HEK293 (cell line): ENCODE measurements at regions not wholly inside any gene's neighbourhood (a gene's known extent, or its start where the extent isn't known, plus 50 kb on each side); places are given as distances from the start of the nearest gene placed in this dataset.

Experiments used
- CTCF ChIA-PET: fragments of 350-600 bp; formaldehyde crosslinking; extraction: SDS; loops from one replicate; lab custom pipeline; 2021; ENCODE audit warnings: antibody characterized with exemption; lab: Yijun Ruan, JAX
- POLR2A ChIA-PET: fragments of 300-600 bp; formaldehyde crosslinking; extraction: SDS; loops from one replicate; lab custom pipeline; 2020; ENCODE audit warnings: antibody characterized with exemption, inconsistent platforms; lab: Yijun Ruan, JAX
- H3K27ac ChIP-seq: fragments of 200-500 bp; sonication (Bioruptor generic); 2 replicates; pipeline ENCODE4 v1.5.1; 2014; ENCODE audit warnings: low read depth, low read length, control low read depth, inconsistent platforms; ENCODE audit errors: extremely low read depth
- H3K36me3 ChIP-seq, 2 experiments: fragments of 200-500 bp in 1 of 2; sonication (Bioruptor generic) in 1 of 2; 1 replicate in 1 of 2; 2 replicates in 1 of 2; pipeline ENCODE4 v1.5.1; 2014 to 2017; ENCODE audit warnings: inconsistent platforms in 2 of 2, low read length in 2 of 2; ENCODE audit not compliant: control insufficient read depth in 2 of 2, insufficient read depth in 1 of 2
- H3K4me1 ChIP-seq: fragments of 200-500 bp; sonication (Bioruptor generic); 2 replicates; pipeline ENCODE4 v1.5.1; 2014; ENCODE audit warnings: mild to moderate bottlenecking, low read length, inconsistent platforms; ENCODE audit not compliant: control insufficient read depth, insufficient read depth
- H3K4me3 ChIP-seq: 2 replicates; pipeline ENCODE4 v1.5.1; 2011; ENCODE audit warnings: low read depth, mild to moderate bottlenecking, control low read depth, low read length, moderate library complexity
- H3K9me3 ChIP-seq: fragments of 200-500 bp; sonication (Bioruptor generic); 2 replicates; pipeline ENCODE4 v1.5.1; 2014; ENCODE audit warnings: low read depth, low read length, inconsistent platforms; ENCODE audit not compliant: control insufficient read depth, insufficient read depth
- KLF16 ChIP-seq: fragments of 450-650 bp; formaldehyde crosslinking; IDR thresholded peaks from 2 replicates; pipeline ENCODE4 v1.5.1; 2017; ENCODE audit warnings: missing biosample characterization, missing genetic modification characterization
- MZF1 ChIP-seq: fragments of 450-650 bp; formaldehyde crosslinking; IDR thresholded peaks from 2 replicates; pipeline ENCODE4 v1.5.1; 2017; ENCODE audit warnings: missing biosample characterization, missing genetic modification characterization, borderline replicate concordance
- SALL2 ChIP-seq: fragments of 450-650 bp; formaldehyde crosslinking; IDR thresholded peaks from 2 replicates; pipeline ENCODE4 v1.5.0; 2017; ENCODE audit warnings: missing biosample characterization, mild to moderate bottlenecking, missing genetic modification characterization, borderline replicate concordance
- ZBTB20 ChIP-seq: fragments of 450-650 bp; formaldehyde crosslinking; IDR thresholded peaks from 2 replicates; pipeline ENCODE4 v1.5.1; 2016; ENCODE audit warnings: missing biosample characterization, missing genetic modification characterization
- ZFHX2 ChIP-seq: fragments of 450-650 bp; formaldehyde crosslinking; conservative IDR thresholded peaks from 2 replicates; pipeline ENCODE4 v1.5.1; 2016; ENCODE audit warnings: missing biosample characterization, missing genetic modification characterization
- ZNF112 ChIP-seq: fragments of 450-650 bp; formaldehyde crosslinking; IDR thresholded peaks from 2 replicates; pipeline ENCODE4 v1.5.0; 2017; ENCODE audit warnings: missing biosample characterization, missing genetic modification characterization
- ZNF121 ChIP-seq: fragments of 450-650 bp; formaldehyde crosslinking; IDR thresholded peaks from 2 replicates; pipeline ENCODE4 v1.5.1; 2016; ENCODE audit warnings: missing biosample characterization, missing genetic modification characterization
- ZNF146 ChIP-seq: fragments of 450-650 bp; formaldehyde crosslinking; IDR thresholded peaks from 2 replicates; pipeline ENCODE4 v1.5.1; 2016; ENCODE audit warnings: missing biosample characterization, missing genetic modification characterization
- ZNF16 ChIP-seq: fragments of 450-650 bp; formaldehyde crosslinking; IDR thresholded peaks from 2 replicates; pipeline ENCODE4 v1.5.1; 2016; ENCODE audit warnings: low read depth, missing biosample characterization, missing genetic modification characterization
- ZNF202 ChIP-seq: fragments of 450-650 bp; formaldehyde crosslinking; IDR thresholded peaks from 2 replicates; pipeline ENCODE4 v1.5.1; 2016; ENCODE audit warnings: missing biosample characterization, missing genetic modification characterization, borderline replicate concordance
- ZNF549 ChIP-seq: fragments of 450-650 bp; IDR thresholded peaks from 2 replicates; pipeline ENCODE4 v1.5.1; 2018; ENCODE audit warnings: missing biosample characterization, missing genetic modification characterization, mild to moderate bottlenecking, inconsistent platforms, moderate library complexity
- ZNF596 ChIP-seq: fragments of 450-650 bp; IDR thresholded peaks from 2 replicates; pipeline ENCODE4 v1.5.0; 2018; ENCODE audit warnings: missing biosample characterization, mild to moderate bottlenecking, missing genetic modification characterization, moderate library complexity
- ZNF777 ChIP-seq: fragments of 450-650 bp; formaldehyde crosslinking; IDR thresholded peaks from 2 replicates; pipeline ENCODE4 v1.5.1; 2017; ENCODE audit warnings: missing biosample characterization, missing genetic modification characterization, borderline replicate concordance
- ZSCAN16 ChIP-seq: fragments of 450-650 bp; formaldehyde crosslinking; IDR thresholded peaks from 2 replicates; pipeline ENCODE4 v1.5.1; 2016; ENCODE audit warnings: missing biosample characterization, missing genetic modification characterization
- TF ChIP-seq, protein P1 (sequence below): fragments of 450-650 bp; formaldehyde crosslinking; IDR thresholded peaks from 2 replicates; pipeline ENCODE4 v1.5.1; 2016; ENCODE audit warnings: missing biosample characterization, missing genetic modification characterization, borderline replicate concordance
- TF ChIP-seq, protein P2 (sequence below): fragments of 450-650 bp; IDR thresholded peaks from 2 replicates; pipeline ENCODE4 v1.5.1; 2018; ENCODE audit warnings: missing biosample characterization, missing genetic modification characterization
- TF ChIP-seq, protein P3 (sequence below): fragments of 450-650 bp; formaldehyde crosslinking; IDR thresholded peaks from 2 replicates; pipeline ENCODE4 v1.5.1; 2016; ENCODE audit warnings: missing biosample characterization, missing genetic modification characterization

DNA sequence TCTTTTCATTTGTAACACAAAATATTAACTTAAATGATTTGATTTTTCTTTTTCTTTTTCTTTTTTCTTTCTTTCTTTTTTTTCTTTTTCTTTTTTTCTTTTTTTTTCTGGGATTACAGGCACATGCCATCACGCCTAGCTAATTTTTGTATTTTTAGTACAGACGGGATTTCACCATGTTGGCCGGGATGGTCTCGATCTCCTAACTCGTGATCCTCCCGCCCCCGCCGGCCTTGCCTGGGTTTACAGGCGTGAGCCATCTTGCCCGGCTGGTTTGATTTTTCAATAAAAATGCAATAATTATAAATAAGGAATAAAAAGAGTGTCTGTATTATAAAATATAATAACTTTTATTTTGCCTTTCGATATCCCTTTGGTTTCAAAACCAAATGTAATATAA, 146.7 kb upstream of the RGS18 start:
- Histone ChIP-seq H3K4me3 (no peak overlapping the region), H3K4me1 (no peaks in the 10 kb centered on the region), H3K36me3 (no peaks in the 10 kb centered on the region), H3K9me3 (no peaks in the 10 kb centered on the region), H3K27ac (no peak overlapping the region)
- ChIA-PET POLR2A (no interaction called here), CTCF (no interaction called here)
- TF ChIP-seq ZNF202 (tag by site-specific recombination) (0 out of 2 replicates have a peak, but pooled peaks have one; percentile 57), MZF1 (tag by site-specific recombination) (no peak)

DNA sequence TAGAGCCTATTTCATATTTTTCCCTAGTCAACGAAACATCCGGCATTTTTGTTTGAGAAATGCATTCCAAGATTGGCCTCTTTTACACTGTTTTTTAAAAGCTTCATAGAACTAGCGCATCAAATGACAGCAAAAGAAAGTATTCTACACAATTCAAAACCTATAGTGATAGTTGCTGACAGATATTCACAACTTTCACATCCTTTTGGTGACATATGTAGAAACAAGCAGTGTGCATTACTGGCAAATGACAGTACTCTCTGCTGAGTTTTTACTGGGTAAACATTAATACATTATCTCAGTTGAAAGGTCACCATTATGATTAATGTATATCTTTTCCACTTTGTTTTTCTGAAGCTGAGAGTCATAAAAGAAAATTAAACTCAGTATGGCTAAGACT, 135.4 kb upstream of the RGS18 start:
- H3K27ac ChIP-seq = no peak overlapping the region
- POLR2A ChIA-PET = no interaction called here
- no peaks in the 10 kb centered on the region for H3K36me3 ChIP-seq
- no peak overlapping the region for H3K4me3 ChIP-seq
- CTCF ChIA-PET = no interaction called here
- H3K4me1 ChIP-seq = no peaks in the 10 kb centered on the region
- H3K9me3 ChIP-seq = no peaks in the 10 kb centered on the region
- TF ChIP-seq ZNF596 (tag by site-specific recombination) = no peak
- TF ChIP-seq ZNF16 (tag by site-specific recombination) = no peak
- TF ChIP-seq SALL2 (tag by site-specific recombination) = no peak
- TF ChIP-seq, protein P1, sequence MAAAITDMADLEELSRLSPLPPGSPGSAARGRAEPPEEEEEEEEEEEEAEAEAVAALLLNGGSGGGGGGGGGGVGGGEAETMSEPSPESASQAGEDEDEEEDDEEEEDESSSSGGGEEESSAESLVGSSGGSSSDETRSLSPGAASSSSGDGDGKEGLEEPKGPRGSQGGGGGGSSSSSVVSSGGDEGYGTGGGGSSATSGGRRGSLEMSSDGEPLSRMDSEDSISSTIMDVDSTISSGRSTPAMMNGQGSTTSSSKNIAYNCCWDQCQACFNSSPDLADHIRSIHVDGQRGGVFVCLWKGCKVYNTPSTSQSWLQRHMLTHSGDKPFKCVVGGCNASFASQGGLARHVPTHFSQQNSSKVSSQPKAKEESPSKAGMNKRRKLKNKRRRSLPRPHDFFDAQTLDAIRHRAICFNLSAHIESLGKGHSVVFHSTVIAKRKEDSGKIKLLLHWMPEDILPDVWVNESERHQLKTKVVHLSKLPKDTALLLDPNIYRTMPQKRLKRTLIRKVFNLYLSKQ = no peak
- no peak for TF ChIP-seq ZBTB20 (tag by site-specific recombination)
- no peak for TF ChIP-seq ZNF121 (tag by site-specific recombination)
- TF ChIP-seq ZNF549 (tag by site-specific recombination) = no peak
- TF ChIP-seq, protein P2, sequence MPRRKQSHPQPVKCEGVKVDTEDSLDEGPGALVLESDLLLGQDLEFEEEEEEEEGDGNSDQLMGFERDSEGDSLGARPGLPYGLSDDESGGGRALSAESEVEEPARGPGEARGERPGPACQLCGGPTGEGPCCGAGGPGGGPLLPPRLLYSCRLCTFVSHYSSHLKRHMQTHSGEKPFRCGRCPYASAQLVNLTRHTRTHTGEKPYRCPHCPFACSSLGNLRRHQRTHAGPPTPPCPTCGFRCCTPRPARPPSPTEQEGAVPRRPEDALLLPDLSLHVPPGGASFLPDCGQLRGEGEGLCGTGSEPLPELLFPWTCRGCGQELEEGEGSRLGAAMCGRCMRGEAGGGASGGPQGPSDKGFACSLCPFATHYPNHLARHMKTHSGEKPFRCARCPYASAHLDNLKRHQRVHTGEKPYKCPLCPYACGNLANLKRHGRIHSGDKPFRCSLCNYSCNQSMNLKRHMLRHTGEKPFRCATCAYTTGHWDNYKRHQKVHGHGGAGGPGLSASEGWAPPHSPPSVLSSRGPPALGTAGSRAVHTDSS (tag by site-specific recombination) = no peak
- no peak for TF ChIP-seq ZFHX2
- no peak for TF ChIP-seq KLF16 (tag by site-specific recombination)

DNA sequence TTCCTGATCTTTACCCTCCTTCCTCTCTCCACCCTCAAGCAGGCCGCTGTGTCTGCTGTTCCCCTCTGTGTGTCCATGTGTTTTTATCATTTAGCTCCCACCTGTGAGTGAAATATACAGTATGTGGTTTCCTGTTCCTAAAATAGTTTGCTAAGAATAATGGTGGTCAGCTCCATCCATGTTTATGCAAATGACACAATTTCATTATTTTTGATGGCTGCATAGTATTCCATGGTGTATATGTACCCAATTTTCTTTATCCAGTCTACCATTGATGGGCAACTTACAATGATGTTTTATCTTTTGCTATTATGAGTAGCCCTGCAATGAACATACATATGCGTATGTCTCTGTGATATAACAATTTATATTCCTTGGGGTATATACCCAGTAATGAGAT, 133.4 kb upstream of the RGS18 start:
- Histone ChIP-seq H3K27ac (no peak overlapping the region), H3K36me3 (no peaks in the 10 kb centered on the region), H3K4me1 (no peaks in the 10 kb centered on the region), H3K9me3 (no peaks in the 10 kb centered on the region), H3K4me3 (no peak overlapping the region)
- no peak for TF ChIP-seq ZNF112 (tag by site-specific recombination)
- TF ChIP-seq ZNF146 (tag by site-specific recombination) = peak; percentile 84; the same call in 1 of the 2 replicates
- ChIA-PET CTCF (no interaction called here), POLR2A (no interaction called here)

DNA sequence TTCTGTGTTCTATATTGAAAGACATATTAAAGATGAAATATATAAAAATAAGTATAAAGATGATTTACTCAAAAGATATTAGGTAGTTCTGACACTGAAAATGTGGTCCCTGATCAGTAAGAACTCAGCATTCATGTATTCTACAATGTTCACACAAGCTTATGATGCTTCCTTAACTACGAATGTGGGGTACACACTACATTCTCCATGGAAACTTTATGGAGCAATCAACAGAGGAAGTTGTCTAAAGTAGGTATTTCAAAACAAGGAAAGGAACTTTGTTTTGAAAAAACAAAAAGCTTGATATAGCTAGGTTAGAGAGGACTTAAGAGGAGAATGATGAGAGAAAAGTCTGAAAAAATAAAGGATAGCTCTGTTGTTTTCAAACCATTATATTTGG, 119.7 kb upstream of the RGS18 start:
- Histone ChIP-seq H3K9me3 (no peaks in the 10 kb centered on the region), H3K4me1 (no peaks in the 10 kb centered on the region), H3K4me3 (no peak overlapping the region), H3K27ac (no peak overlapping the region), H3K36me3 (no peaks in the 10 kb centered on the region)
- ChIA-PET CTCF (no interaction called here), POLR2A (no interaction called here)
- TF ChIP-seq ZSCAN16 (tag by site-specific recombination) = no peak
- TF ChIP-seq, protein P3, sequence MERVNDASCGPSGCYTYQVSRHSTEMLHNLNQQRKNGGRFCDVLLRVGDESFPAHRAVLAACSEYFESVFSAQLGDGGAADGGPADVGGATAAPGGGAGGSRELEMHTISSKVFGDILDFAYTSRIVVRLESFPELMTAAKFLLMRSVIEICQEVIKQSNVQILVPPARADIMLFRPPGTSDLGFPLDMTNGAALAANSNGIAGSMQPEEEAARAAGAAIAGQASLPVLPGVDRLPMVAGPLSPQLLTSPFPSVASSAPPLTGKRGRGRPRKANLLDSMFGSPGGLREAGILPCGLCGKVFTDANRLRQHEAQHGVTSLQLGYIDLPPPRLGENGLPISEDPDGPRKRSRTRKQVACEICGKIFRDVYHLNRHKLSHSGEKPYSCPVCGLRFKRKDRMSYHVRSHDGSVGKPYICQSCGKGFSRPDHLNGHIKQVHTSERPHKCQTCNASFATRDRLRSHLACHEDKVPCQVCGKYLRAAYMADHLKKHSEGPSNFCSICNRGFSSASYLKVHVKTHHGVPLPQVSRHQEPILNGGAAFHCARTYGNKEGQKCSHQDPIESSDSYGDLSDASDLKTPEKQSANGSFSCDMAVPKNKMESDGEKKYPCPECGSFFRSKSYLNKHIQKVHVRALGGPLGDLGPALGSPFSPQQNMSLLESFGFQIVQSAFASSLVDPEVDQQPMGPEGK (tag by site-specific recombination) = no peak
- TF ChIP-seq ZNF777 (tag by site-specific recombination) = no peak
